GM18511 (cell line): ENCODE measurements at regions not wholly inside any gene's neighbourhood (a gene's known extent, or its start where the extent isn't known, plus 50 kb on each side); places are given as distances from the start of the nearest gene placed in this dataset.
"Not testable (repeated sequence)": the region's sequence is repeated elsewhere in the genome, so short reads cannot be mapped to it uniquely, and the experiment has no call there.

Source experiments
- ATAC-seq: cut with Tn5 transposase; IDR thresholded peaks from one replicate; pipeline ENCODE4 v1.9.1; 2021; ENCODE audit warnings: mild to moderate bottlenecking, moderate library complexity; ENCODE audit not compliant: unreplicated experiment

- ATAC-seq: not testable (repeated sequence)
Measured at GRCh38 chrX:113154315-113154714, 313.7 kb upstream of the AMOT start.

DNA sequence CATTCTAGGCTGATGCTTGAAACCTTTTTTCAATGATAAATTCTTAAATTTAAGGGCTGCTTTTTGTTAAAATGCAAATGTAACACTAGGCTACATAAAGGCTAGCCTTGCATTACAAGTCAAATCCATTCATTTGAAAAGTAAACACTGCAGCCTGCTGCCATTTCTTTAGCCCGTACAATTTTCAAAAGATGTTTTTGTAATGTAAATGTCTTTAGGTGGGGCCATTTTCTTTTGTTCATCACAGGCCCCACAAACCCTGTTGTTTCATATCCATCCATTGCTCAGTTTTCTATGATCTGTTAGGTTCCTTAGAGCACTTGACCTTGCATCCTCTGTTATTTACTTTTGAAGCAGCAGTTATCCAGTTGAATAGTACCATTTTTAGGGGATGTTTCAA, 296.2 kb upstream of the AMOT start:
- no peak for ATAC-seq

GRCh38 chrX:113133316-113133715, 292.7 kb upstream of the AMOT start:
- no peak for ATAC-seq

DNA sequence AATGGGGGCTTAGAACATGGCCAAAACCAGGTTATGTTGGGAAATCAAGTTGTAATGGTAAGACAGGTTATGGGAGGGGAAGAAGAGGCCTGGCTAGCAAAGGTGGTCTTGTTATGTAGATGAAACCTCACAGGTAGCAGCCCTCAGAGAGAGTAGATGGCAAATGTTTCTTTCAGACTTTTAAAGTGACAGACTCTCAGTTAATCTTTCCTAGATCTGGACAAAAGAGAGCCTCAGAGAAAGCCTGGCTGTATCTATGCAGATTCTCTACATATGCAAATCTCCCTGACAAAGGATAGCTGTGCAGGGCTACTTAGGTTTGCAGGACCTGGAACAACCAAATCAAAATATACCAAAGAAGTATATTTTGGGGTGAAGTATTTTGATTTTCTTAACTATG, 284.1 kb upstream of the AMOT start:
- ATAC-seq: no peak

DNA sequence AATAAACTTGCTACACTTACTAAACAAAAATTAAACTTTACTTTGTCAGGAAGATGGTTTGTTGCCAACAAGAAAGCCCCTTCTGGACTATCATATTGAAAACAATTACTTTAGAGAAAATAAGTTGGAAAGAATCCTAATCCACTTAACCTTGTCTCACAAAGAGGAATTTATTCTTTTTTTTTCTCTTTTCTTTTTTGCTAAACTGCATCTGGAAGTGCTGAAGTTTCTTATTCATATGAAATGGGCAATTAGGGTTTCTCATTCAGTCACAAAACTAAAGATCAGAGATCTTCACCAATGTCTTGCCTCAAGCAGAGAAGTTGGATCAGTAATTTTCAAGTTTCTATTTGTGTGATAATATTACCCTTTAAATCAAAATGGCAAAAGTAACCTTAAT, 234.9 kb upstream of the AMOT start:
- ATAC-seq: no peak

GRCh38 chrX:113059714-113060113, 219.1 kb upstream of the AMOT start:
- ATAC-seq: no peak

- no peak for ATAC-seq
Measured at GRCh38 chrX:113058634-113059033, 218.0 kb upstream of the AMOT start.

DNA sequence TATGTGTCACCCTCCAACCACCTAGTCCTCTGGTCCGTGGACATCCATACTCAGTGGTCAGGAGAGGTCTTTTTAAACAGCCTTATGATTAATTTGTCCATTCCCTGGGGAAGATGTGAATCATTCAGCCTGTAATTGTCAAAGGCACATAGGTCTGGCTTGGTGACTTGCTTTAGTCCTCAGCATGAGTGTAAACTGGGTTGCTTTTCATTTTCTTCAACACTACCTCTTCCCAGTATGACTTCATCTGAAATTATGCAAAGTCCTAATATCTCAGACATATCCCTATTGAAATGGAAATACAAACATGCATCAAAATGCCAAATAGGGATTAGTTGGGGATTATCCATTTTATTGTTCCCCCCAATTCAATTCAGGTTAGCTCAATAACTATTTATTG, 208.3 kb upstream of the AMOT start:
- ATAC-seq: no peak

DNA sequence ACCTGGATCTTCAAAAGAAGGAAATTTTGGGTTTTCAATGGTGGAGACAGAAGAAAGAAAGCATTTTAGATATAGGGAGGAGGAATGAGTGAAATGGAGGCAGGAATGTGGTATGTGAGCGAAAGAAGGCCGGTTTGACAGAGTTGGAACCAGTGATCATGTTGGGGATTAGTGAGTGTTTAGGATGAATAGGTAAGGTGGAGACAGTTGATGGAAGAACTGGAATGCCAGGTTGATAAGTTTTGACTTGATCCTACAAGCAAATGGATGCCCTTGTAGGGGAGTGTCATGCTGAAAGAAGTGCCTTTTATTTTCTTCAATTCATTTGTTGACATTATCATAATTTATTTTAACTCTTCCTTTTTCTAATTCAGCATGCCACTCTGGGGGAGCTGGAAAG, 207.8 kb upstream of the AMOT start:
- no peak for ATAC-seq

- ATAC-seq: no peak
Measured at GRCh38 chrX:113033966-113034680, 193.5 kb upstream of the AMOT start.

- ATAC-seq: no peak
Measured at GRCh38 chrX:113019958-113020357, 179.3 kb upstream of the AMOT start.

- no peak for ATAC-seq
Measured at GRCh38 chrX:113009837-113010236, 169.2 kb upstream of the AMOT start.

DNA sequence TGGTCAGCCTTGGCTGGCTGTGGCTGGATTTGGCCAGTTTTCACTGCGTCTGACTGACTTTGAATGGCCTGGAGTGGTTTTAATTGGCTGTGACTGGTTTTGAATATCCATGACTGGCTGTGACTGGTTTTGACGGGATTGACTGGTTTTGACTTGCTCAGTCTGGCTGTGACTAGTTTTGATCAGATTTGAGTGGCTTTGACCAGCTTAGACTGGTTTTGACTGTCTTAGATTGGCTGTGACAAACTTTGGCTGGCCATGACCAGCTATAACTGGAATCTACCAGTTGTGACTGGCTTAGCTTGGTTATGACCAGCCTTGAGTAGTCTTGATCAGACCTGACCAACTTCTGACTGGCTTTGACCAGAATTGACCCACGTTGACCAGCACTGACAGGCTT, 168.4 kb upstream of the AMOT start:
- no peak for ATAC-seq

DNA sequence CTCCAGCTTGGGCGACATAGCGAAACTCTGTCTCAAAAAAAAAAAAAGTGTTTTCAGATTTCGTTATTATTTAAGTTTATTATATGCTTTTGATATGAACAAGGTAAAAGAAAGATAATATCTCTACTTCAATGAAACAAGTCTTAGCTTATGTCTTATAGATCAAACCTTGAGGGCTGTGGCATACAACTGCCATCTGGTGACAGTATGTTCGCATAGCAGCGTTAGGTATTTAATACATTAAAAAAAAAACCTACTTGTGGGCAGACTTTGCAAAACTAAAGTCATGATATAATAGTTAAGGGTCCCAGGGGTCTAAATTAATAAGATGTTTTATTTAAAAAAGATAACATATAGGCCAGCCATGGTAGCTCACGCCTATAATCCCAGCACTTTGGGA, 161.2 kb upstream of the AMOT start:
- no peak for ATAC-seq

- no peak for ATAC-seq
Measured at GRCh38 chrX:112997991-112998390, 157.4 kb upstream of the AMOT start.

GRCh38 chrX:112991801-112992200, 151.2 kb upstream of the AMOT start:
- no peak for ATAC-seq

DNA sequence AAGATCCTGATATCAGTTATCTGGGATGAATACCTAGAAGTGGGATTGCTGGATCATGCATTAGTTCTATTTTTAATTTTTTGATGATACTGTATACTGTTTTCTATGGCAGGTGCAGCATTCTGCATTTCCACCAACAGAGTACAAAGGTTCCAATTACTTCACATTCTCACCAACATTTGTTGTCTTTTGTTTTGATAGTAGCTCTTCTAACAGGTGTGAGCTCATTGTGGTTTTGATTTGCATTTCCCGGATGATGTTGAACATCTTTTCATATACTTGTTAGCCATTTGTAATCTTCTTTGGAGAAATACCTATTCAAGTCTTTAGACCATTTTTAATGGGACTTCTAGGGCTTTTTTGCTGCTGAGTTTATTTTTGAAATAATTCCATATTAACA, 139.2 kb upstream of the AMOT start:
- no peak for ATAC-seq

GRCh38 chrX:112968351-112969133, 127.9 kb upstream of the AMOT start:
- ATAC-seq: no peak

DNA sequence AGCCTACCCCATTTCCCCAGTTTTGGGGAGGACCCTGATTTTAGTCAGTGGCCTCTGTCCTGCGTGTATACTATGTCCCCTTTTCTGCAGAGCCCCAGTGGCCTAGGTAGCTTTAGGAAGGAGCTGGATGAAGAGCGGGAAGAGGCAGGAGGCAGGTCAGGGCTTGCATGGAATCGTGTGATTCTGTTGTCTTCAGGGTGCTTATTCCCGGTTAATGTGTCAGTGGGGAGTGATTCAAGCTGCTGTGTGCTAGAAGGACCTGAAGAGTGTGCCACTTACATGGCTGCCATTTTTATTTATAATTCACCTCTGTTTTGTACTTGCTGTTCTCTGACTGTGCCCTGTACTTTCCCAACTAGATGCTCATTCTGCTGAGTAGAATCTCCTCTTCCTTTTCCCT, 127.3 kb upstream of the AMOT start:
- no peak for ATAC-seq

GRCh38 chrX:112967341-112967740, 126.7 kb upstream of the AMOT start:
- no peak for ATAC-seq

GRCh38 chrX:112961981-112962380, 121.3 kb upstream of the AMOT start:
- no peak for ATAC-seq

GRCh38 chrX:112947981-112948615, 107.5 kb upstream of the AMOT start:
- ATAC-seq: no peak
